Suprapubic skin (tissue), 4 donors: ENCODE measurements at regions not wholly inside any gene's neighbourhood (a gene's known extent, or its start where the extent isn't known, plus 50 kb on each side); places are given as distances from the start of the nearest gene placed in this dataset.

ENCODE experiments used
- POLR2A ChIP-seq, 2 donors: fragments of 450-650 bp; IDR thresholded peaks; one replicate each; pipeline ENCODE4 v1.6.1; 2017; ENCODE audit warnings: antibody characterized with exemption in 2 of 2, mild to moderate bottlenecking in 2 of 2, moderate library complexity in 2 of 2
- POLR2AphosphoS5 ChIP-seq, 3 donors: sonication (generic); formaldehyde crosslinking; IDR thresholded peaks; one replicate each; pipeline ENCODE4 v1.6.1; 2017; ENCODE audit warnings: antibody characterized with exemption in 3 of 3
- TF ChIP-seq, protein P1 (sequence below), 2 donors: fragments of 200-600 bp in 1 of 2; fragments of 450-650 bp in 1 of 2; sonication (generic) in 1 of 2; IDR thresholded peaks; one replicate each; pipeline ENCODE4 v1.5.1; 2016 to 2019; ENCODE audit warnings: antibody characterized with exemption in 2 of 2, mild to moderate bottlenecking in 1 of 2, moderate library complexity in 1 of 2

DNA sequence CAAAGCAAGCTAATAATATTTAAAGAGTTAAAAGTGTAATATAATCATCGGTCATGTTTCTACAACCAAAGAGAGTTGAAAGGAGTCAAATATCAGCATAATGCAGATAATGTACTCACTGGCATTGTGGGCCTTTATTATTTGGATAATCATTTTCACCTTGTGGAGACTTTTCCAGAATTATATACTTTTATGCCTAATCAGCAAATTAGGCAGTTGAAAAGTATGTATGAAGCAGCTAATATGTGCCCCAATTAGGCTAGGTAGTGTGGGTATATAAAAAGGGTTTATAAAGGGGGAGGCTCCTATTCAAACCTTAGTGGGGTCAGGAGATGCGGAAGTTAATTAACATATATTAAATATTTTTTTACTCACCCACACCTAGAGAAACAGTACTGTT, 102.8 kb upstream of the HNRNPU start:
- TF ChIP-seq, protein P1, sequence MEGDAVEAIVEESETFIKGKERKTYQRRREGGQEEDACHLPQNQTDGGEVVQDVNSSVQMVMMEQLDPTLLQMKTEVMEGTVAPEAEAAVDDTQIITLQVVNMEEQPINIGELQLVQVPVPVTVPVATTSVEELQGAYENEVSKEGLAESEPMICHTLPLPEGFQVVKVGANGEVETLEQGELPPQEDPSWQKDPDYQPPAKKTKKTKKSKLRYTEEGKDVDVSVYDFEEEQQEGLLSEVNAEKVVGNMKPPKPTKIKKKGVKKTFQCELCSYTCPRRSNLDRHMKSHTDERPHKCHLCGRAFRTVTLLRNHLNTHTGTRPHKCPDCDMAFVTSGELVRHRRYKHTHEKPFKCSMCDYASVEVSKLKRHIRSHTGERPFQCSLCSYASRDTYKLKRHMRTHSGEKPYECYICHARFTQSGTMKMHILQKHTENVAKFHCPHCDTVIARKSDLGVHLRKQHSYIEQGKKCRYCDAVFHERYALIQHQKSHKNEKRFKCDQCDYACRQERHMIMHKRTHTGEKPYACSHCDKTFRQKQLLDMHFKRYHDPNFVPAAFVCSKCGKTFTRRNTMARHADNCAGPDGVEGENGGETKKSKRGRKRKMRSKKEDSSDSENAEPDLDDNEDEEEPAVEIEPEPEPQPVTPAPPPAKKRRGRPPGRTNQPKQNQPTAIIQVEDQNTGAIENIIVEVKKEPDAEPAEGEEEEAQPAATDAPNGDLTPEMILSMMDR (IDR thresholded peaks at IDR 0.05), result no peak
- no peak for TF ChIP-seq POLR2A (IDR thresholded peaks at IDR 0.05)
- TF ChIP-seq POLR2AphosphoS5 (IDR thresholded peaks at IDR 0.05), result no peak
